ENCODE measurements at regions not wholly inside any gene's neighbourhood (a gene's known extent, or its start where the extent isn't known, plus 50 kb on each side); places are given as distances from the start of the nearest gene placed in this dataset.

GRCh38 chr15:97410897-97411575 is 549.5 kb upstream of the ARRDC4 start:
- DNase-seq, result no peak

- no peak for DNase-seq
These were observed 540.4 kb upstream of the ARRDC4 start for GRCh38 chr15:97420130-97420529.

DNA sequence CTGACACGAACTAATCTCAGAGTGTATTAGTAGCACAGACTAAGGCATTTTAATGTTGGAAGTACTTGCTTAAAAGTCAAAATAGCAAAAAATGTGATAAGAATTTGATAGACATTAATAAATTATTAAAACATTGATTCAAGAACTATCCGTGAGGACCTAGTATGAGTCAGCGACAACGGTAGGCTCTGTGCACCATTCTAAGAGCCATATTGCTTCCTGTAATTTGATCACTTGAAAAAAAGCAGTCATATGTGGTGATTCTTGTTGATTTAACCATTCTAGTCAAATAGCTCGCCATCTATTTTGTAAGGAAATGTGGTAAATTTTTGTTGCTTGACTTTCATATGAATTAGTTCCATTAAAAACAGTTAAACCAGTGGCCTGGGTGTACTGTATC is 534.9 kb upstream of the ARRDC4 start:
- no peak for DNase-seq

GRCh38 chr15:97443101-97443500 is 517.4 kb upstream of the ARRDC4 start:
- DNase-seq, result no peak

GRCh38 chr15:97446138-97446537 is 514.4 kb upstream of the ARRDC4 start:
- no peak for DNase-seq

DNA sequence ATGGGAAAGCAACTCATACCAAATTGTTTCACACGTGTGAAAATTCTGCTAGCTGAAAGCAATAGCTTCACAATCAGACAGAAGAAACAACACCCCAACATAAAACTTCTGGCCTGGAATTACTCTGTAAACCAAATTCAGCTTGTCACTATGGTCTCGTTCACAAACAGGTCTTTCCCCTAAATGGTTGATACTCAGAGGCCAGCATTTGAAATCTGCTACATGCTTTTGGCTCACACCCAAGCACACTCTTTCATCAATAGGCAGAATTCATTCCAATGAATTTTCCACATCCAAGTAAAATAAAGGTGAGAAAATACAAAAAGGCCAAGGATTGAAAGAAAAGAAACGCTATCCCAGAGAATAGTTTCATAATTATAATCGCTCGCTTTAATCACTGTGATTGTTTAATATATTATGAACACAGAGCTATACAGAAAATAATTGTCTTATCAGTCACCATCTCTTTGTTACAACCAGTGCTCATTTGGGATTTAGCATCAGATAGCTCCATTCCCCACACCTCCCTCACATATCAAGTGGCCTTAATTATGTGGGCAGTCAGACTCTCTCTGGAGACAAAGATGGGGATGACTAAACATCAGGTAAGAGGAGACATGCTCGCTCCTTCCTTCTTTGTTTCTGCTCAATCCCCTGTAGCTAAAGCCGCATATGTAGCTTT is 503.8 kb upstream of the ARRDC4 start:
- DNase-seq, result no peak

- no peak for DNase-seq
These were observed 503.2 kb upstream of the ARRDC4 start for GRCh38 chr15:97457203-97457847.

DNA sequence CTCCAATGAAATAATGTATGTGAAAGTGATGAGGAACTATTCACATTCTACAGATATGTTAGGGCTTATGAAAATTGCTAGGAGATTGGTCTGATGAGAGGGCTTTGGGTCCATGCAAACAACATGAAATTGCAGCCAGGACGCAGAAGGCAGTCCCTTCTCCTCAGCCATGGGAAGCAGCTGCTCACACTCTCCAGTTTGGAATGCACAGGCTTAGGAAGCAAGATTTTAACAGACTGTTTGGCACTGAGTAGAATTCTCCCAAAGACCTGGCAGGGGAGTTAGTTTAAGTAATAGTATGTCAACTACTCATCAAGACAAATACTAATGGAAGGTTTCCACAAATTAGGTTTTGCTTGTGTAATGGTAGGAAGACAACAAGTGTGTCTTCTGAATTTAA is 500.7 kb upstream of the ARRDC4 start:
- no peak for DNase-seq

GRCh38 chr15:97461226-97461625 is 499.3 kb upstream of the ARRDC4 start:
- DNase-seq, result no peak

- DNase-seq, result peak; percentile 76
These were observed 496.8 kb upstream of the ARRDC4 start for GRCh38 chr15:97463696-97464095.

GRCh38 chr15:97470417-97470816 is 490.1 kb upstream of the ARRDC4 start:
- no peak for DNase-seq

- no peak for DNase-seq
These were observed 486.9 kb upstream of the ARRDC4 start for GRCh38 chr15:97473627-97474026.

DNA sequence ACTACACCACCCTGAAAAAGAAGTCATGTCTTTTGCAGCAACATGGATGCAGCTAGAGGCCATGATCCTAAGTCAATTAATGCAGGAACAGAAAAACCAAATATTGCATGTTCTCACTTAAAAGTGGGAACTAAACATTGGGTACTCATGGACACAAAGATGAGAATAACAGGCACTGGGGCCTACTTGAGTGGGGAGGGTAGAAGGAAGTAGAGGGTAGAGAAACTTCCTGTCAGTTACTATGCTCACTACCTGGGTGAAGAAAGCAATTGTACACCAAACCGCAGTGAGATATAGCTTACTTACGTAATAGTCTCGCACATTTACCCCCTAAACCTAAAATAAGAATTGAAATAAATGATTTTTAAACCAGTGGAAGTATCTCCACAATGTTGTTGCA is 480.5 kb upstream of the ARRDC4 start:
- no peak for DNase-seq

DNA sequence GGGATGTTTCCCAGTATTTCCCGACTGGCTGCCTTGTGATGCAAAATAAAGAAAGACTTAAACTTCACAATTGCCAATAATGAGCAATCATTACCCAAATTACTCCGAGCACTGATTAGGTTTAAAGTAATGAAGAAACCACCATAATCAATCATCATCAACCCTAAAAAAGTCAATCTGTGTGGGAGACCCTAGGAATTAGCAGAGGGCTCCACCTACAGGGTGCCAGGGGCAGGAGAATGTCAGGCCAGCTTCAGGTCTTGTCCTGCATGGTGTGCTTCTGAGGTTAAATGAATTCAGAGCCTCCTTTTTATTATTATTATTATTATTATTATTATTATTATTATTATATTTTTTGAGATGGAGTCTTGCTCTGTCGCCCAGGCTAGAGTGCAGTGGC is 478.0 kb upstream of the ARRDC4 start:
- no peak for DNase-seq

DNA sequence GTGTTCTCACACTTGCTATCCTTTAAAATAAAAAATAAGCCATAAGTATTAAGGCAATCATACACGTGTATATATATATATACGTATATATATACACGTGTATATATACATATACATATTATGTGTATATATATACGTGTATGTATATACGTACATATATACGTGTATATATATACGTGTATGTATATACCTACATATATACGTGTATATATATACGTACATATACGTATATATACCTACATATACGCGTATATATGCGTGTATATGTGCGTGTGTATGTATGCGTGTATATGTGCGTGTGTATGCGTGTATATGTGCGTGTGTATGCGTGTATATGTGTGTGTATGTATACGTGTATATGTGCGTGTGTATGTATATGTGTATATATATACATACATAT is 477.3 kb upstream of the ARRDC4 start:
- DNase-seq, result no peak

GRCh38 chr15:97490429-97490828 is 470.1 kb upstream of the ARRDC4 start:
- no peak for DNase-seq

GRCh38 chr15:97501291-97501690 is 459.2 kb upstream of the ARRDC4 start:
- no peak for DNase-seq

DNA sequence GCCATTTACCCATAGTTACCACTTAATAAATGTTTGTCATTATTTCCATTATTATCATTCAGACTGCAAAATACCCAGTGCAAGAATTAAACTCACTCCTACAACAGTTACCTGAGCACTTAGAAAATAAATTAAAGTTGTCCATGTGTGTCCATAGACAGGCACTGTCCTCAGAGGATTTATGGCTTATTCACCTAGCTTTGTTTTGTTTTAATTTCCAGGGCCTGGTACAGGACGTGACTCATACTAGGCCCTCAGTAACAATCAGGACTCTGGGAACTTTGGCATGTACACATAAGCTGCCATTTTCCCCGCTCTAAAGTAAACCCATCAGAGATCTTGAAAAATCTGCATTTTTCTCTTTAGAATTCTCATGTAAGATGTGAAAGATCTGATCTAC is 458.5 kb upstream of the ARRDC4 start:
- no peak for DNase-seq

GRCh38 chr15:97504031-97504792 is 456.3 kb upstream of the ARRDC4 start:
- DNase-seq, result no peak

DNA sequence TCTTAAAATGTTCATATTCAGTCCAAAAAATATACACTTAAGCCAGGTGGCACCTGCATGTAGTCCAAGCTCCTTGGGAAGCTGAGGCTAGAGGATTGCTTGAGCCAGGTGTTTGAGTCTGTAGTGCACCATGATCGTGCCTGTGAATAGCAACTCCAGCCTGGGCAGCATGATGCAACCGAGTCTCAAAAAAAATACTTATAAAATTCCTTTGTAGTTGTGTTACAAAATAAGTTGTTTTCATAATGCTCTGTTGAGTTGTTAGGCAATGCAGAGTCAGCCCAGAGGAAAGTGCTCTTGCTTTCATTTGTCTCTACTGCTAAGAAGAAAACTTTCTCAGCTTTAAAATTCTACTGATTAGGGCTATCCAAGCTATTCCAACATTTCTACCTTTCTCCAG is 442.8 kb upstream of the ARRDC4 start:
- no peak for DNase-seq

DNA sequence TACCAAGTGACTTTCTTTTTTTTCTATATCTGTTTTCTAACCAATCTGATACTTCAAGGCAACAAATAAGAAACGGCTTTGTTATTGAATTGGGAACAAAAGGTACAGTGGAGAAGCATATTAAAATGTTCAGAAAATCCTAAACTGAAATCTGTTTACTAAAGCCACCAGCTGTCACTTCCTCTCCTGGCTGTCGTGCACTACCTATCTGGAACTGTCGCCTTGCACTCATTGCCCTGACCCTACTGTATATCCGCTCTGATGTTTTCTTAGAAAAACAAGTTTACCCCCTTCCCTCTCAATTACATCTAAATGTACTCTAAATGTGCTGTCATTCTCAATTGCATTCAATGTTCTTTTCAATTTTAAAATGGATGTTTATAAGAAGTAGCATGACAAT is 439.8 kb upstream of the ARRDC4 start:
- no peak for DNase-seq

- DNase-seq, result no peak
These were observed 438.9 kb upstream of the ARRDC4 start for GRCh38 chr15:97521381-97522285.

GRCh38 chr15:97522347-97522746 is 438.2 kb upstream of the ARRDC4 start:
- no peak for DNase-seq

All from NCI-H345 (cell line).